Endothelial cell of umbilical vein (primary cell): ENCODE measurements at regions not wholly inside any gene's neighbourhood (a gene's known extent, or its start where the extent isn't known, plus 50 kb on each side); places are given as distances from the start of the nearest gene placed in this dataset.

ENCODE experiments used
- CTCF ChIP-seq, 2 donors: IDR thresholded peaks; 1 replicate in 1 of 2; 2 replicates in 1 of 2; pipeline ENCODE4 v1.5.1; 2011; ENCODE audit warnings: low read length in 2 of 2, mild to moderate bottlenecking in 2 of 2, moderate library complexity in 2 of 2, control low read depth in 1 of 2, inconsistent platforms in 1 of 2, low read depth in 1 of 2; ENCODE audit not compliant: insufficient read depth in 1 of 2; ENCODE audit errors: extremely low read depth in 1 of 2
- JUN ChIP-seq: IDR thresholded peaks from 2 replicates; pipeline ENCODE4 v1.6.1; 2011; ENCODE audit warnings: borderline replicate concordance, low read depth; ENCODE audit not compliant: insufficient read length, insufficient read depth
- POLR2AphosphoS5 ChIP-seq: IDR thresholded peaks from 2 replicates; pipeline ENCODE4 v1.6.1; 2012; ENCODE audit warnings: low read depth, mild to moderate bottlenecking, control low read depth, low read length, moderate library complexity; ENCODE audit not compliant: insufficient read depth

GRCh38 chr5:120053841-120054240 is 410.3 kb upstream of the PRR16 start:
- no peak for TF ChIP-seq CTCF (IDR thresholded peaks at IDR 0.05; ENCODE audit: extremely low read depth in 1 of 2, insufficient read depth in 1 of 2, low read depth in 1 of 2, low read length in 2 of 2)
- TF ChIP-seq JUN: no peak
- no peak for TF ChIP-seq POLR2AphosphoS5
